HG03103 (cell line): ENCODE measurements at regions not wholly inside any gene's neighbourhood (a gene's known extent, or its start where the extent isn't known, plus 50 kb on each side); places are given as distances from the start of the nearest gene placed in this dataset.
"Not testable (repeated sequence)": the region's sequence is repeated elsewhere in the genome, so short reads cannot be mapped to it uniquely, and the experiment has no call there.

Source experiments
- ATAC-seq: cut with Tn5 transposase; IDR thresholded peaks from one replicate; pipeline ENCODE4 v1.9.1; 2021; ENCODE audit warnings: low read depth; ENCODE audit not compliant: unreplicated experiment

- ATAC-seq = no peak
These were observed 709.9 kb upstream of the ADGRL4 start for GRCh38 chr1:79716447-79716846.

GRCh38 chr1:79714664-79715063, 708.1 kb upstream of the ADGRL4 start:
- no peak for ATAC-seq

GRCh38 chr1:79711001-79711431, 704.5 kb upstream of the ADGRL4 start:
- ATAC-seq = peak; percentile 79

- no peak for ATAC-seq
These were observed 702.2 kb upstream of the ADGRL4 start for GRCh38 chr1:79708646-79709265.

GRCh38 chr1:79705218-79705617, 698.7 kb upstream of the ADGRL4 start:
- no peak for ATAC-seq

- ATAC-seq = no peak
These were observed 697.5 kb upstream of the ADGRL4 start for GRCh38 chr1:79704067-79704466.

- ATAC-seq = not testable (repeated sequence)
These were observed 695.9 kb upstream of the ADGRL4 start for GRCh38 chr1:79702336-79702999.

- peak; percentile 79 for ATAC-seq
These were observed 688.6 kb upstream of the ADGRL4 start for GRCh38 chr1:79695138-79695537.

GRCh38 chr1:79694241-79694640, 687.7 kb upstream of the ADGRL4 start:
- no peak for ATAC-seq

- ATAC-seq = no peak
These were observed 687.0 kb upstream of the ADGRL4 start for GRCh38 chr1:79693441-79694114.

GRCh38 chr1:79692519-79692918, 686.0 kb upstream of the ADGRL4 start:
- ATAC-seq = no peak

- ATAC-seq = no peak
These were observed 682.4 kb upstream of the ADGRL4 start for GRCh38 chr1:79688932-79689331.

GRCh38 chr1:79683420-79683819, 676.9 kb upstream of the ADGRL4 start:
- no peak for ATAC-seq

- ATAC-seq = no peak
These were observed 675.9 kb upstream of the ADGRL4 start for GRCh38 chr1:79682478-79682877.

- no peak for ATAC-seq
These were observed 674.9 kb upstream of the ADGRL4 start for GRCh38 chr1:79681382-79681781.

- ATAC-seq = no peak
These were observed 673.4 kb upstream of the ADGRL4 start for GRCh38 chr1:79679916-79680315.

GRCh38 chr1:79667848-79668696, 661.5 kb upstream of the ADGRL4 start:
- peak; percentile 85 for ATAC-seq

- no peak for ATAC-seq
These were observed 660.6 kb upstream of the ADGRL4 start for GRCh38 chr1:79667166-79667565.

- no peak for ATAC-seq
These were observed 657.4 kb upstream of the ADGRL4 start for GRCh38 chr1:79663916-79664315.

GRCh38 chr1:79662596-79662995, 656.1 kb upstream of the ADGRL4 start:
- ATAC-seq = no peak

GRCh38 chr1:79660129-79660528, 653.6 kb upstream of the ADGRL4 start:
- ATAC-seq = no peak
